ENCODE measurements at regions not wholly inside any gene's neighbourhood (a gene's known extent, or its start where the extent isn't known, plus 50 kb on each side); places are given as distances from the start of the nearest gene placed in this dataset.

- Histone ChIP-seq H3K27me3 (replicated peaks in 1 of 4; ENCODE audit: control insufficient read depth in 3 of 4, extremely low read depth in 1 of 4, insufficient read depth in 3 of 4, low read length in 3 of 4) (no peaks in the 10 kb centered on the region), H2AFZ (ENCODE audit: low read length) (no peak overlapping the region), H4K8ac (ENCODE audit: extremely low read depth, insufficient read depth, low read length) (no peak overlapping the region), H3K79me1 (ENCODE audit: low read depth, low read length) (no peaks in the 10 kb centered on the region), H3K56ac (replicated peaks; ENCODE audit: insufficient read length, low read depth, low read length) (no peak overlapping the region), H3K18ac (ENCODE audit: extremely low read depth, low read length) (no peak overlapping the region), H2BK20ac (ENCODE audit: low read length) (no peak overlapping the region), H2BK12ac (ENCODE audit: low read depth, low read length) (no peak overlapping the region), H3K27ac (ENCODE audit: low read depth, low read length) (no peak overlapping the region), H3K23me2 (ENCODE audit: low read depth, low read length) (no peaks in the 10 kb centered on the region), H3K4me2 (ENCODE audit: insufficient read depth in 1 of 2, low read depth in 2 of 2, low read length in 2 of 2) (no peak overlapping the region), H3K14ac (ENCODE audit: insufficient read length) (no peak overlapping the region), H4K20me1 (replicated peaks in 1 of 2; ENCODE audit: control insufficient read depth in 1 of 2, insufficient read depth in 2 of 2, low read length in 2 of 2) (no peaks in the 10 kb centered on the region), H3K36me3 (ENCODE audit: control insufficient read depth in 2 of 4, insufficient read depth in 4 of 4, low read length in 3 of 4) (no peaks in the 10 kb centered on the region), H3K4me1 (replicated peaks in 1 of 4; ENCODE audit: control insufficient read depth in 3 of 4, insufficient read depth in 4 of 4, low read length in 3 of 4) (peaks cover 0 to 4% (median 0%) of the 10 kb centered on the region in 4 experiments; a peak in 1 of 7 replicates), H3K79me2 (ENCODE audit: control insufficient read depth in 1 of 2, insufficient read depth in 2 of 2, low read length in 2 of 2) (no peaks in the 10 kb centered on the region), H3K4ac (replicated peaks; ENCODE audit: insufficient read length, low read depth, low read length) (no peak overlapping the region), H3K23ac (ENCODE audit: insufficient read length) (no peak overlapping the region), H2BK5ac (ENCODE audit: low read depth, low read length) (no peak overlapping the region), H3K4me3 (ENCODE audit: extremely low read depth in 1 of 4, insufficient read depth in 2 of 4, low read depth in 3 of 4, low read length in 4 of 4) (no peak overlapping the region), H3K9ac (replicated peaks in 1 of 4; ENCODE audit: extremely low read depth in 1 of 4, low read depth in 3 of 4, low read length in 3 of 4) (no peak overlapping the region), H2AK5ac (ENCODE audit: low read depth, low read length) (no peak overlapping the region), H2BK15ac (ENCODE audit: low read length) (no peak overlapping the region), H3K9me3 (ENCODE audit: insufficient read depth in 2 of 2, low read depth in 1 of 2, low read length in 1 of 2) (no peaks in the 10 kb centered on the region), H4K91ac (replicated peaks; ENCODE audit: insufficient read length, low read length) (no peak overlapping the region), H4K5ac (ENCODE audit: insufficient read length, low read depth, low read length) (no peak overlapping the region), H2BK120ac (replicated peaks; ENCODE audit: low read depth, low read length) (no peak overlapping the region)
- POLR2A ChIA-PET (ENCODE audit: partially characterized antibody) = no interaction called here
- 89% methylated on average over 4 of the region's 4 CpGs; no CpG with 5 or more reads in 1 of the 2 experiments for WGBS, 2 experiments (ENCODE audit: extremely low coverage in 1 of 2, insufficient coverage in 1 of 2, insufficient read length in 1 of 2, insufficient replicate concordance in 2 of 2, low coverage in 1 of 2, low lambda C conversion rate in 2 of 2, missing lambda C conversion rate in 1 of 2)
- CTCF ChIA-PET (ENCODE audit: partially characterized antibody) = interaction anchor here (0.6 to 1.0 kb wide), 3 partner anchors 12 to 492 kb away, joined by 3 read pairs; no protein-coding TSS in a partner anchor
- DNase-seq (ENCODE audit: low read depth in 1 of 2, low spot score in 2 of 2) (no peak), FAIRE-seq (no peak)
- TF ChIP-seq BCL11A (IDR thresholded peaks at IDR 0.05; ENCODE audit: low read depth in 2 of 2, low read length in 2 of 2) (no peak), GTF2F1 (IDR thresholded peaks at IDR 0.05; ENCODE audit: borderline replicate concordance, low read depth, low read length) (no peak), RNF2 (IDR thresholded peaks at IDR 0.05; ENCODE audit: borderline replicate concordance, low read depth, low read length, missing control alignments, poor library complexity, severe bottlenecking) (no peak), USF2 (IDR thresholded peaks at IDR 0.05; ENCODE audit: low read length) (no peak), TCF12 (IDR thresholded peaks at IDR 0.05; ENCODE audit: low read depth, low read length) (no peak), ATF3 (IDR thresholded peaks at IDR 0.05; ENCODE audit: insufficient read depth, low read depth, low read length) (no peak), FOSL1 (IDR thresholded peaks at IDR 0.05; ENCODE audit: insufficient read depth, low read depth, low read length) (no peak), BACH1 (IDR thresholded peaks at IDR 0.05; ENCODE audit: low read length) (no peak), SIX5 (IDR thresholded peaks at IDR 0.05; ENCODE audit: low read depth, low read length) (no peak), SP1 (IDR thresholded peaks at IDR 0.05; ENCODE audit: low read depth, low read length) (no peak), POLR2A (IDR thresholded peaks at IDR 0.05; ENCODE audit: control extremely low read depth in 1 of 2, low read depth in 2 of 2, low read length in 2 of 2) (no peak), TAF1 (IDR thresholded peaks at IDR 0.05; ENCODE audit: low read depth, low read length) (no peak), SP4 (IDR thresholded peaks at IDR 0.05; ENCODE audit: low read length) (no peak), PHF8 (conservative IDR thresholded peaks at IDR 0.05; ENCODE audit: low read depth, low read length) (no peak), POU5F1 (IDR thresholded peaks at IDR 0.05; ENCODE audit: low read depth, low read length) (no peak)
These were observed 270.4 kb upstream of the ELAC2 start for GRCh38 chr17:13288248-13288647.
